GM12873 (cell line): ENCODE measurements at regions not wholly inside any gene's neighbourhood (a gene's known extent, or its start where the extent isn't known, plus 50 kb on each side); places are given as distances from the start of the nearest gene placed in this dataset.

Experiments used
- CTCF ChIP-seq: IDR thresholded peaks from 2 replicates; pipeline ENCODE4 v1.5.1; 2012; ENCODE audit warnings: low read depth, mild to moderate bottlenecking, moderate library complexity, low read length, control low read depth; ENCODE audit not compliant: insufficient read depth; ENCODE audit errors: missing control alignments

GRCh38 chr4:157576671-157577217, 356.2 kb downstream of the GRIA2 start:
- TF ChIP-seq CTCF: no peak

GRCh38 chr4:157575339-157575738, 354.8 kb downstream of the GRIA2 start:
- no peak for TF ChIP-seq CTCF

GRCh38 chr4:157574606-157575005, 354.1 kb downstream of the GRIA2 start:
- TF ChIP-seq CTCF: no peak

- no peak for TF ChIP-seq CTCF
Measured at GRCh38 chr4:157572951-157573350, 352.4 kb downstream of the GRIA2 start.

GRCh38 chr4:157572284-157572683, 351.8 kb downstream of the GRIA2 start:
- no peak for TF ChIP-seq CTCF

- TF ChIP-seq CTCF: no peak
Measured at GRCh38 chr4:157564771-157565170, 344.2 kb downstream of the GRIA2 start.

- no peak for TF ChIP-seq CTCF
Measured at GRCh38 chr4:157564218-157564617, 343.7 kb downstream of the GRIA2 start.
